Nephron (organoid): ENCODE measurements at regions not wholly inside any gene's neighbourhood (a gene's known extent, or its start where the extent isn't known, plus 50 kb on each side); places are given as distances from the start of the nearest gene placed in this dataset.

Experiments used
- H3K27ac Mint-ChIP-seq, 3 experiments: 2 replicates each; pipeline ENCODE4 v1.8.0; 2020; ENCODE audit warnings: mixed read lengths in 3 of 3, mild to moderate bottlenecking in 2 of 3, moderate library complexity in 1 of 3
- H3K27me3 Mint-ChIP-seq: 2 replicates; pipeline ENCODE4 v1.8.0; 2021; ENCODE audit warnings: low read depth, mild to moderate bottlenecking, moderate library complexity, mixed read lengths
- H3K36me3 Mint-ChIP-seq: 2 replicates; pipeline ENCODE4 v1.8.0; 2020; ENCODE audit warnings: low read depth, mixed read lengths
- H3K4me1 Mint-ChIP-seq: 2 replicates; pipeline ENCODE4 v1.8.0; 2020; ENCODE audit warnings: mixed read lengths
- H3K4me3 Mint-ChIP-seq, 3 experiments: 2 replicates each; pipeline ENCODE4 v1.8.0; 2020; ENCODE audit warnings: mild to moderate bottlenecking in 3 of 3, mixed read lengths in 3 of 3, moderate library complexity in 2 of 3
- H3K9me3 Mint-ChIP-seq: 2 replicates; pipeline ENCODE4 v1.8.0; 2020; ENCODE audit warnings: mixed read lengths
- CTCF ChIP-seq, 3 experiments: fragments of 200-600 bp; sonication (generic); IDR thresholded peaks; one replicate each; pipeline ENCODE4 v1.5.0; 2021; ENCODE audit warnings: antibody characterized with exemption in 3 of 3; ENCODE audit not compliant: unreplicated experiment in 3 of 3

GRCh38 chr7:18312482-18312881 is 183.1 kb upstream of the HDAC9 start:
- H3K4me1 Mint-ChIP-seq: peaks cover 10% of the 10 kb centered on the region
- H3K4me3 Mint-ChIP-seq: no peak overlapping the region
- no peaks in the 10 kb centered on the region for H3K27me3 Mint-ChIP-seq
- TF ChIP-seq CTCF (IDR thresholded peaks at IDR 0.05; ENCODE audit: unreplicated experiment in 3 of 3): no peak
- H3K27ac Mint-ChIP-seq: no peak overlapping the region
- H3K36me3 Mint-ChIP-seq: no peaks in the 10 kb centered on the region
- H3K9me3 Mint-ChIP-seq: no peaks in the 10 kb centered on the region

GRCh38 chr7:18313965-18314364 is 181.6 kb upstream of the HDAC9 start:
- H3K9me3 Mint-ChIP-seq: no peaks in the 10 kb centered on the region
- H3K27me3 Mint-ChIP-seq: no peaks in the 10 kb centered on the region
- TF ChIP-seq CTCF (IDR thresholded peaks at IDR 0.05; ENCODE audit: unreplicated experiment in 3 of 3): no peak
- peaks cover 15% of the 10 kb centered on the region for H3K4me1 Mint-ChIP-seq
- no peaks in the 10 kb centered on the region for H3K36me3 Mint-ChIP-seq
- H3K27ac Mint-ChIP-seq: no peak overlapping the region
- no peak overlapping the region for H3K4me3 Mint-ChIP-seq

GRCh38 chr7:18315241-18315640 is 180.3 kb upstream of the HDAC9 start:
- H3K9me3 Mint-ChIP-seq: no peaks in the 10 kb centered on the region
- no peak overlapping the region for H3K4me3 Mint-ChIP-seq
- TF ChIP-seq CTCF (IDR thresholded peaks at IDR 0.05; ENCODE audit: unreplicated experiment in 3 of 3): no peak
- H3K27me3 Mint-ChIP-seq: no peaks in the 10 kb centered on the region
- no peaks in the 10 kb centered on the region for H3K36me3 Mint-ChIP-seq
- H3K27ac Mint-ChIP-seq: no peak overlapping the region
- peaks cover 15% of the 10 kb centered on the region for H3K4me1 Mint-ChIP-seq

GRCh38 chr7:18317941-18318340 is 177.6 kb upstream of the HDAC9 start:
- Mint-ChIP-seq H3K4me1 (peaks cover 15% of the 10 kb centered on the region), H3K4me3 (no peak overlapping the region), H3K27ac (no peak overlapping the region), H3K9me3 (no peaks in the 10 kb centered on the region), H3K27me3 (no peaks in the 10 kb centered on the region), H3K36me3 (no peaks in the 10 kb centered on the region)
- no peak for TF ChIP-seq CTCF (IDR thresholded peaks at IDR 0.05; ENCODE audit: unreplicated experiment in 3 of 3)

- Mint-ChIP-seq H3K27me3 (no peaks in the 10 kb centered on the region), H3K36me3 (no peaks in the 10 kb centered on the region), H3K9me3 (no peaks in the 10 kb centered on the region), H3K27ac (no peak overlapping the region), H3K4me3 (no peak overlapping the region), H3K4me1 (peaks cover 6% of the 10 kb centered on the region)
- TF ChIP-seq CTCF (IDR thresholded peaks at IDR 0.05; ENCODE audit: unreplicated experiment in 3 of 3): no peak
Observed at GRCh38 chr7:18320422-18320821, 175.1 kb upstream of the HDAC9 start.

- H3K4me1 Mint-ChIP-seq: peaks cover 6% of the 10 kb centered on the region
- no peaks in the 10 kb centered on the region for H3K9me3 Mint-ChIP-seq
- no peak overlapping the region for H3K27ac Mint-ChIP-seq
- peak; percentile 51 to 59 (median 51) for TF ChIP-seq CTCF (IDR thresholded peaks at IDR 0.05; ENCODE audit: unreplicated experiment in 3 of 3)
- H3K27me3 Mint-ChIP-seq: no peaks in the 10 kb centered on the region
- H3K36me3 Mint-ChIP-seq: no peaks in the 10 kb centered on the region
- no peak overlapping the region for H3K4me3 Mint-ChIP-seq
Observed at GRCh38 chr7:18320971-18321567, 174.5 kb upstream of the HDAC9 start.
